ENCODE measurements at regions not wholly inside any gene's neighbourhood (a gene's known extent, or its start where the extent isn't known, plus 50 kb on each side); places are given as distances from the start of the nearest gene placed in this dataset.

- TF ChIP-seq, protein P1, sequence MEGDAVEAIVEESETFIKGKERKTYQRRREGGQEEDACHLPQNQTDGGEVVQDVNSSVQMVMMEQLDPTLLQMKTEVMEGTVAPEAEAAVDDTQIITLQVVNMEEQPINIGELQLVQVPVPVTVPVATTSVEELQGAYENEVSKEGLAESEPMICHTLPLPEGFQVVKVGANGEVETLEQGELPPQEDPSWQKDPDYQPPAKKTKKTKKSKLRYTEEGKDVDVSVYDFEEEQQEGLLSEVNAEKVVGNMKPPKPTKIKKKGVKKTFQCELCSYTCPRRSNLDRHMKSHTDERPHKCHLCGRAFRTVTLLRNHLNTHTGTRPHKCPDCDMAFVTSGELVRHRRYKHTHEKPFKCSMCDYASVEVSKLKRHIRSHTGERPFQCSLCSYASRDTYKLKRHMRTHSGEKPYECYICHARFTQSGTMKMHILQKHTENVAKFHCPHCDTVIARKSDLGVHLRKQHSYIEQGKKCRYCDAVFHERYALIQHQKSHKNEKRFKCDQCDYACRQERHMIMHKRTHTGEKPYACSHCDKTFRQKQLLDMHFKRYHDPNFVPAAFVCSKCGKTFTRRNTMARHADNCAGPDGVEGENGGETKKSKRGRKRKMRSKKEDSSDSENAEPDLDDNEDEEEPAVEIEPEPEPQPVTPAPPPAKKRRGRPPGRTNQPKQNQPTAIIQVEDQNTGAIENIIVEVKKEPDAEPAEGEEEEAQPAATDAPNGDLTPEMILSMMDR (IDR thresholded peaks at IDR 0.05; ENCODE audit: insufficient read depth, low read length, poor library complexity, severe bottlenecking) = no peak
- TF ChIP-seq EZH2phosphoT487 (conservative IDR thresholded peaks at IDR 0.05; ENCODE audit: low read length) = no peak
Observed at GRCh38 chr6:40681622-40682021, 94.5 kb upstream of the LRFN2 start.
